ENCODE measurements at regions not wholly inside any gene's neighbourhood (a gene's known extent, or its start where the extent isn't known, plus 50 kb on each side); places are given as distances from the start of the nearest gene placed in this dataset.

- no peak for TF ChIP-seq CTCF (IDR thresholded peaks at IDR 0.05; ENCODE audit: low read length, missing control alignments)
- no peak for DNase-seq (ENCODE audit: low read depth)
- no peak overlapping the region for H3K4me3 ChIP-seq (replicated peaks; ENCODE audit: low read depth, low read length)
Measured at GRCh38 chr10:28354511-28354910, 51.6 kb upstream of the MPP7 start.

- DNase-seq (ENCODE audit: low read depth) = no peak
- H3K4me3 ChIP-seq (replicated peaks; ENCODE audit: low read depth, low read length) = no peak overlapping the region
- no peak for TF ChIP-seq CTCF (IDR thresholded peaks at IDR 0.05; ENCODE audit: low read length, missing control alignments)
Measured at GRCh38 chr10:28355376-28355775, 52.5 kb upstream of the MPP7 start.

GRCh38 chr10:28359334-28359733 lies 56.5 kb upstream of the MPP7 start:
- DNase-seq (ENCODE audit: low read depth) = no peak
- H3K4me3 ChIP-seq (replicated peaks; ENCODE audit: low read depth, low read length) = no peak overlapping the region
- no peak for TF ChIP-seq CTCF (IDR thresholded peaks at IDR 0.05; ENCODE audit: low read length, missing control alignments)

GRCh38 chr10:28360175-28360574 lies 57.3 kb upstream of the MPP7 start:
- H3K4me3 ChIP-seq (replicated peaks; ENCODE audit: low read depth, low read length) = no peak overlapping the region
- DNase-seq (ENCODE audit: low read depth) = no peak
- no peak for TF ChIP-seq CTCF (IDR thresholded peaks at IDR 0.05; ENCODE audit: low read length, missing control alignments)

- H3K4me3 ChIP-seq (replicated peaks; ENCODE audit: low read depth, low read length) = no peak overlapping the region
- no peak for DNase-seq (ENCODE audit: low read depth)
- TF ChIP-seq CTCF (IDR thresholded peaks at IDR 0.05; ENCODE audit: low read length, missing control alignments) = no peak
Measured at GRCh38 chr10:28363376-28363775, 60.5 kb upstream of the MPP7 start.

- TF ChIP-seq CTCF (IDR thresholded peaks at IDR 0.05; ENCODE audit: low read length, missing control alignments) = no peak
- no peak for DNase-seq (ENCODE audit: low read depth)
- H3K4me3 ChIP-seq (replicated peaks; ENCODE audit: low read depth, low read length) = no peak overlapping the region
Measured at GRCh38 chr10:28365840-28366239, 63.0 kb upstream of the MPP7 start.

GRCh38 chr10:28366994-28367393 lies 64.1 kb upstream of the MPP7 start:
- DNase-seq (ENCODE audit: low read depth) = no peak
- TF ChIP-seq CTCF (IDR thresholded peaks at IDR 0.05; ENCODE audit: low read length, missing control alignments) = no peak
- H3K4me3 ChIP-seq (replicated peaks; ENCODE audit: low read depth, low read length) = no peak overlapping the region

All from fibroblast of pulmonary artery (primary cell).